ENCODE measurements at regions not wholly inside any gene's neighbourhood (a gene's known extent, or its start where the extent isn't known, plus 50 kb on each side); places are given as distances from the start of the nearest gene placed in this dataset.

DNA sequence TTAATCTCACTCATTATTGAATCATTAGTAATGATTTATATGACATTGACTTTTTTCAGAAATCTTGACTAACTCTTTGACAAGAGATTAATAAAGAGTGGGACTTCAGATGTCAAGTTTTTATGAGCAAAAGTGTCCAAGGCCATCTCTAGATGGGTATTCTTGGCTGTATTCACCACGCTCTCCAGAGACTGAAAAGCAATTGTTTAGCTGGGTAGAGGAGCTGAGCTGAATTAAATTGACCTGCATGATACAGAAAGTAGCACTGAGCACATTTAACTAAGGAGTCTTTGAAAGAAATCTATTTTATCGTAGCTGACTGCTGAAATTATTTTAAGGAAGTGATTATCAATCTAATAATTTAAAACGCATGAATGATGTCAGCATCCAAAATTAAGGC, 89.4 kb downstream of the LINC00237 start:
- TF ChIP-seq, protein P1, sequence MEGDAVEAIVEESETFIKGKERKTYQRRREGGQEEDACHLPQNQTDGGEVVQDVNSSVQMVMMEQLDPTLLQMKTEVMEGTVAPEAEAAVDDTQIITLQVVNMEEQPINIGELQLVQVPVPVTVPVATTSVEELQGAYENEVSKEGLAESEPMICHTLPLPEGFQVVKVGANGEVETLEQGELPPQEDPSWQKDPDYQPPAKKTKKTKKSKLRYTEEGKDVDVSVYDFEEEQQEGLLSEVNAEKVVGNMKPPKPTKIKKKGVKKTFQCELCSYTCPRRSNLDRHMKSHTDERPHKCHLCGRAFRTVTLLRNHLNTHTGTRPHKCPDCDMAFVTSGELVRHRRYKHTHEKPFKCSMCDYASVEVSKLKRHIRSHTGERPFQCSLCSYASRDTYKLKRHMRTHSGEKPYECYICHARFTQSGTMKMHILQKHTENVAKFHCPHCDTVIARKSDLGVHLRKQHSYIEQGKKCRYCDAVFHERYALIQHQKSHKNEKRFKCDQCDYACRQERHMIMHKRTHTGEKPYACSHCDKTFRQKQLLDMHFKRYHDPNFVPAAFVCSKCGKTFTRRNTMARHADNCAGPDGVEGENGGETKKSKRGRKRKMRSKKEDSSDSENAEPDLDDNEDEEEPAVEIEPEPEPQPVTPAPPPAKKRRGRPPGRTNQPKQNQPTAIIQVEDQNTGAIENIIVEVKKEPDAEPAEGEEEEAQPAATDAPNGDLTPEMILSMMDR (IDR thresholded peaks at IDR 0.05), result no peak
- TF ChIP-seq, protein P2, sequence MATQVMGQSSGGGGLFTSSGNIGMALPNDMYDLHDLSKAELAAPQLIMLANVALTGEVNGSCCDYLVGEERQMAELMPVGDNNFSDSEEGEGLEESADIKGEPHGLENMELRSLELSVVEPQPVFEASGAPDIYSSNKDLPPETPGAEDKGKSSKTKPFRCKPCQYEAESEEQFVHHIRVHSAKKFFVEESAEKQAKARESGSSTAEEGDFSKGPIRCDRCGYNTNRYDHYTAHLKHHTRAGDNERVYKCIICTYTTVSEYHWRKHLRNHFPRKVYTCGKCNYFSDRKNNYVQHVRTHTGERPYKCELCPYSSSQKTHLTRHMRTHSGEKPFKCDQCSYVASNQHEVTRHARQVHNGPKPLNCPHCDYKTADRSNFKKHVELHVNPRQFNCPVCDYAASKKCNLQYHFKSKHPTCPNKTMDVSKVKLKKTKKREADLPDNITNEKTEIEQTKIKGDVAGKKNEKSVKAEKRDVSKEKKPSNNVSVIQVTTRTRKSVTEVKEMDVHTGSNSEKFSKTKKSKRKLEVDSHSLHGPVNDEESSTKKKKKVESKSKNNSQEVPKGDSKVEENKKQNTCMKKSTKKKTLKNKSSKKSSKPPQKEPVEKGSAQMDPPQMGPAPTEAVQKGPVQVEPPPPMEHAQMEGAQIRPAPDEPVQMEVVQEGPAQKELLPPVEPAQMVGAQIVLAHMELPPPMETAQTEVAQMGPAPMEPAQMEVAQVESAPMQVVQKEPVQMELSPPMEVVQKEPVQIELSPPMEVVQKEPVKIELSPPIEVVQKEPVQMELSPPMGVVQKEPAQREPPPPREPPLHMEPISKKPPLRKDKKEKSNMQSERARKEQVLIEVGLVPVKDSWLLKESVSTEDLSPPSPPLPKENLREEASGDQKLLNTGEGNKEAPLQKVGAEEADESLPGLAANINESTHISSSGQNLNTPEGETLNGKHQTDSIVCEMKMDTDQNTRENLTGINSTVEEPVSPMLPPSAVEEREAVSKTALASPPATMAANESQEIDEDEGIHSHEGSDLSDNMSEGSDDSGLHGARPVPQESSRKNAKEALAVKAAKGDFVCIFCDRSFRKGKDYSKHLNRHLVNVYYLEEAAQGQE (IDR thresholded peaks at IDR 0.05; ENCODE audit: insufficient read depth in 1 of 2, low read depth in 2 of 2, low read length in 1 of 2), result no peak
- no peak for TF ChIP-seq SIN3A (IDR thresholded peaks at IDR 0.05; ENCODE audit: borderline replicate concordance, insufficient read depth, low read depth, low read length)
- TF ChIP-seq TCF7L2 (IDR thresholded peaks at IDR 0.05; ENCODE audit: low read depth, low read length), result no peak
- TF ChIP-seq POLR2AphosphoS5 (IDR thresholded peaks at IDR 0.05; ENCODE audit: low read depth, low read length), result no peak
